NCI-H2171 (cell line): ENCODE measurements at regions not wholly inside any gene's neighbourhood (a gene's known extent, or its start where the extent isn't known, plus 50 kb on each side); places are given as distances from the start of the nearest gene placed in this dataset.

Experiments used
- DNase-seq: peaks from one replicate; lab custom pipeline; 2025; lab: John Stamatoyannopoulos, UW

GRCh38 chr12:14280921-14281320 lies 84.6 kb upstream of the ATF7IP start:
- no peak for DNase-seq

- no peak for DNase-seq
Observed at GRCh38 chr12:14281539-14281938, 83.9 kb upstream of the ATF7IP start.

- DNase-seq, result no peak
Observed at GRCh38 chr12:14283489-14284144, 81.9 kb upstream of the ATF7IP start.

GRCh38 chr12:14284184-14284722 lies 81.2 kb upstream of the ATF7IP start:
- DNase-seq, result no peak

- DNase-seq, result no peak
Observed at GRCh38 chr12:14289601-14290000, 75.9 kb upstream of the ATF7IP start.

GRCh38 chr12:14290951-14291350 lies 74.5 kb upstream of the ATF7IP start:
- no peak for DNase-seq

GRCh38 chr12:14303661-14304155 lies 61.8 kb upstream of the ATF7IP start:
- no peak for DNase-seq

- DNase-seq, result no peak
Observed at GRCh38 chr12:14307004-14307403, 58.5 kb upstream of the ATF7IP start.

GRCh38 chr12:14308516-14308915 lies 57.0 kb upstream of the ATF7IP start:
- no peak for DNase-seq

- no peak for DNase-seq
Observed at GRCh38 chr12:14310866-14311265, 54.6 kb upstream of the ATF7IP start.

GRCh38 chr12:14313379-14314138 lies 51.9 kb upstream of the ATF7IP start:
- DNase-seq, result no peak

GRCh38 chr12:14314801-14315200 lies 50.7 kb upstream of the ATF7IP start:
- DNase-seq, result no peak

- DNase-seq, result no peak
Observed at GRCh38 chr12:14315501-14315900, 50.0 kb upstream of the ATF7IP start.
